Activated CD8-positive, alpha-beta memory T cell treated with anti-CD3 and anti-CD28 coated beads, Interleukin-2, amount 10 ng/mL, durations not matched to agents 7 days and 5 days (primary cell): ENCODE measurements at regions not wholly inside any gene's neighbourhood (a gene's known extent, or its start where the extent isn't known, plus 50 kb on each side); places are given as distances from the start of the nearest gene placed in this dataset.

Experiments used
- ATAC-seq: fragments of 150-1000 bp; cut with Tn5 transposase; one replicate; pipeline ENCODE4 v1.10.0; 2021; ENCODE audit warnings: moderate library complexity
- CTCF ChIA-PET: fragments of 350-600 bp; sonication (Branson Sonifier 250); formaldehyde crosslinking; loops from one replicate; lab custom pipeline; 2021; ENCODE audit warnings: antibody characterized with exemption; lab: Charles Lee
- DNase-seq: peaks from one replicate; pipeline ENCODE4 v3.0.0-alpha.2; 2020
- H3K27ac Mint-ChIP-seq: one replicate; pipeline ENCODE4 v1.8.0; 2021; ENCODE audit warnings: mild to moderate bottlenecking, mixed read lengths
- H3K27me3 Mint-ChIP-seq: one replicate; pipeline ENCODE4 v1.8.0; 2021; ENCODE audit warnings: mixed read lengths
- H3K36me3 Mint-ChIP-seq: one replicate; pipeline ENCODE4 v1.8.0; 2021; ENCODE audit warnings: mild to moderate bottlenecking, mixed read lengths
- H3K4me1 Mint-ChIP-seq: one replicate; pipeline ENCODE4 v1.8.0; 2021; ENCODE audit warnings: mixed read lengths
- H3K4me3 Mint-ChIP-seq: one replicate; pipeline ENCODE4 v1.8.0; 2021; ENCODE audit warnings: mild to moderate bottlenecking, moderate library complexity, mixed read lengths
- H3K9me3 Mint-ChIP-seq: one replicate; pipeline ENCODE4 v1.8.0; 2022; ENCODE audit warnings: low read depth, mixed read lengths

GRCh38 chr17:77698903-77699623 lies 259.4 kb upstream of the TNRC6C start:
- no peak for ATAC-seq
- H3K36me3 Mint-ChIP-seq, result peaks cover 1% of the 10 kb centered on the region
- DNase-seq, result no peak
- no peaks in the 10 kb centered on the region for H3K4me1 Mint-ChIP-seq
- CTCF ChIA-PET, result interaction anchor here (0.6 kb wide), 1 partner anchor 142 kb away, joined by 3 read pairs; no protein-coding TSS in a partner anchor
- H3K27me3 Mint-ChIP-seq, result peaks cover 35% of the 10 kb centered on the region
- no peak overlapping the region for H3K27ac Mint-ChIP-seq
- H3K9me3 Mint-ChIP-seq, result peaks cover 17% of the 10 kb centered on the region
- H3K4me3 Mint-ChIP-seq, result no peak overlapping the region

- Mint-ChIP-seq H3K27ac (no peak overlapping the region), H3K27me3 (peaks cover 30% of the 10 kb centered on the region), H3K9me3 (peaks cover 23% of the 10 kb centered on the region), H3K4me3 (no peak overlapping the region), H3K4me1 (no peaks in the 10 kb centered on the region), H3K36me3 (peaks cover 1% of the 10 kb centered on the region)
- CTCF ChIA-PET, result no interaction called here
- DNase-seq (no peak), ATAC-seq (no peak)
Observed at GRCh38 chr17:77700165-77700881, 258.2 kb upstream of the TNRC6C start.

- ATAC-seq (no peak), DNase-seq (no peak)
- Mint-ChIP-seq H3K4me1 (no peaks in the 10 kb centered on the region), H3K4me3 (no peak overlapping the region), H3K36me3 (peaks cover 1% of the 10 kb centered on the region), H3K27ac (no peak overlapping the region), H3K9me3 (peaks cover 28% of the 10 kb centered on the region), H3K27me3 (peaks cover 20% of the 10 kb centered on the region)
- CTCF ChIA-PET, result no interaction called here
Observed at GRCh38 chr17:77701996-77702395, 256.5 kb upstream of the TNRC6C start.

GRCh38 chr17:77704048-77704815 lies 254.3 kb upstream of the TNRC6C start:
- Mint-ChIP-seq H3K9me3 (peaks cover 28% of the 10 kb centered on the region), H3K27ac (no peak overlapping the region), H3K4me1 (no peaks in the 10 kb centered on the region), H3K36me3 (peaks cover 1% of the 10 kb centered on the region), H3K4me3 (no peak overlapping the region), H3K27me3 (peaks cover 16% of the 10 kb centered on the region)
- CTCF ChIA-PET, result no interaction called here
- no peak for DNase-seq
- no peak for ATAC-seq

GRCh38 chr17:77706938-77707337 lies 251.6 kb upstream of the TNRC6C start:
- H3K4me1 Mint-ChIP-seq, result no peaks in the 10 kb centered on the region
- H3K9me3 Mint-ChIP-seq, result peaks cover 21% of the 10 kb centered on the region
- no peak overlapping the region for H3K27ac Mint-ChIP-seq
- no peak overlapping the region for H3K4me3 Mint-ChIP-seq
- ATAC-seq (no peak), DNase-seq (peak; percentile 1)
- peaks cover 13% of the 10 kb centered on the region for H3K27me3 Mint-ChIP-seq
- CTCF ChIA-PET, result no interaction called here
- H3K36me3 Mint-ChIP-seq, result no peaks in the 10 kb centered on the region

- no peak overlapping the region for H3K4me3 Mint-ChIP-seq
- H3K9me3 Mint-ChIP-seq, result peaks cover 18% of the 10 kb centered on the region
- no peak overlapping the region for H3K27ac Mint-ChIP-seq
- CTCF ChIA-PET, result no interaction called here
- ATAC-seq (no peak), DNase-seq (peak; percentile 14)
- no peaks in the 10 kb centered on the region for H3K4me1 Mint-ChIP-seq
- peaks cover 15% of the 10 kb centered on the region for H3K27me3 Mint-ChIP-seq
- no peaks in the 10 kb centered on the region for H3K36me3 Mint-ChIP-seq
Observed at GRCh38 chr17:77707546-77707945, 251.0 kb upstream of the TNRC6C start.

- Mint-ChIP-seq H3K27ac (no peak overlapping the region), H3K9me3 (peaks cover 17% of the 10 kb centered on the region), H3K4me3 (no peak overlapping the region), H3K4me1 (no peaks in the 10 kb centered on the region), H3K27me3 (peaks cover 17% of the 10 kb centered on the region), H3K36me3 (no peaks in the 10 kb centered on the region)
- ATAC-seq (no peak), DNase-seq (peak; percentile 19)
- CTCF ChIA-PET, result interaction anchor here (0.6 to 1.9 kb wide), 2 partner anchors 284 to 305 kb away, joined by 3 to 4 read pairs; no protein-coding TSS in a partner anchor
Observed at GRCh38 chr17:77708049-77708448, 250.5 kb upstream of the TNRC6C start.

- Mint-ChIP-seq H3K27me3 (peaks cover 21% of the 10 kb centered on the region), H3K36me3 (no peaks in the 10 kb centered on the region), H3K9me3 (peaks cover 12% of the 10 kb centered on the region), H3K4me1 (no peaks in the 10 kb centered on the region), H3K4me3 (no peak overlapping the region), H3K27ac (no peak overlapping the region)
- DNase-seq, result peak; percentile 28
- CTCF ChIA-PET, result interaction anchor here (0.6 to 1.9 kb wide), 3 partner anchors 10 to 304 kb away, joined by 3 to 4 read pairs (median 4); no protein-coding TSS in a partner anchor
- ATAC-seq, result no peak
Observed at GRCh38 chr17:77708936-77709335, 249.6 kb upstream of the TNRC6C start.

- DNase-seq (peak; percentile 12), ATAC-seq (no peak)
- H3K27ac Mint-ChIP-seq, result no peak overlapping the region
- H3K36me3 Mint-ChIP-seq, result no peaks in the 10 kb centered on the region
- H3K9me3 Mint-ChIP-seq, result peaks cover 8% of the 10 kb centered on the region
- CTCF ChIA-PET, result interaction anchor here (0.8 to 1.9 kb wide), 2 partner anchors 10 to 304 kb away, joined by 4 read pairs; no protein-coding TSS in a partner anchor
- peaks cover 25% of the 10 kb centered on the region for H3K27me3 Mint-ChIP-seq
- H3K4me3 Mint-ChIP-seq, result no peak overlapping the region
- H3K4me1 Mint-ChIP-seq, result no peaks in the 10 kb centered on the region
Observed at GRCh38 chr17:77709594-77709993, 248.9 kb upstream of the TNRC6C start.

- peaks cover 28% of the 10 kb centered on the region for H3K27me3 Mint-ChIP-seq
- H3K27ac Mint-ChIP-seq, result no peak overlapping the region
- no peaks in the 10 kb centered on the region for H3K9me3 Mint-ChIP-seq
- H3K4me1 Mint-ChIP-seq, result no peaks in the 10 kb centered on the region
- DNase-seq (no peak), ATAC-seq (no peak)
- CTCF ChIA-PET, result no interaction called here
- no peaks in the 10 kb centered on the region for H3K36me3 Mint-ChIP-seq
- no peak overlapping the region for H3K4me3 Mint-ChIP-seq
Observed at GRCh38 chr17:77712578-77712977, 245.9 kb upstream of the TNRC6C start.

- Mint-ChIP-seq H3K27me3 (peaks cover 30% of the 10 kb centered on the region), H3K36me3 (no peaks in the 10 kb centered on the region), H3K4me1 (no peaks in the 10 kb centered on the region), H3K9me3 (peaks cover 8% of the 10 kb centered on the region), H3K4me3 (no peak overlapping the region), H3K27ac (no peak overlapping the region)
- ATAC-seq (no peak), DNase-seq (no peak)
- CTCF ChIA-PET, result interaction anchor here (0.7 kb wide), 1 partner anchor 14 kb away, joined by 3 read pairs; no protein-coding TSS in a partner anchor
Observed at GRCh38 chr17:77716289-77716926, 242.1 kb upstream of the TNRC6C start.

- Mint-ChIP-seq H3K4me1 (no peaks in the 10 kb centered on the region), H3K27me3 (peaks cover 21% of the 10 kb centered on the region), H3K27ac (no peak overlapping the region), H3K36me3 (no peaks in the 10 kb centered on the region), H3K9me3 (peaks cover 8% of the 10 kb centered on the region), H3K4me3 (no peak overlapping the region)
- CTCF ChIA-PET, result no interaction called here
- DNase-seq (no peak), ATAC-seq (no peak)
Observed at GRCh38 chr17:77717941-77718668, 240.4 kb upstream of the TNRC6C start.
